Middle frontal gyrus (tissue), 1 donor: ENCODE measurements at regions not wholly inside any gene's neighbourhood (a gene's known extent, or its start where the extent isn't known, plus 50 kb on each side); places are given as distances from the start of the nearest gene placed in this dataset.

Source experiments
- DNase-seq: peaks from one replicate; pipeline ENCODE4 v3.0.0-alpha.2; 2015; ENCODE audit warnings: low spot score; ENCODE audit errors: extremely low spot score

- no peak for DNase-seq
Observed at GRCh38 chr14:97705976-97706375, 908.8 kb downstream of the VRK1 start.

DNA sequence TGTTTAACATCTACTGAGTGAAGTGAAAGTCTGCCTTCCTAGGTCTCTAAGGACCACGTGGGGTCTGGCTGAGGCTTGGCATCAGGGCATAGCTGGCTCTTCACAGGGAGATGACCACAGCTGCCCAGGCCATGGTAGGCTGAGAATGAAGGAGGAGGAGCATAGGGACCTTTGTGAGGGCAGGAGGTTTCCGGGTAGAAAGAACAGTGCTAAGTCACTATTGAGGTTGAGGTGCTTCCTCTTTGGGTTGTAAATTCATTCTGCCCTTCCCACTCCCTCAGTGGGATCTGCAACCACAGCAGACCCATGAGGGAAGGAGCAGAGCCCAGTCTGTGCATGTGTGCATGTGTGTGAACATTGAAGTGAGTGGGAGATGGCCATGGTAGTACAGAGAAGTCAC, 909.6 kb downstream of the VRK1 start:
- DNase-seq: no peak

DNA sequence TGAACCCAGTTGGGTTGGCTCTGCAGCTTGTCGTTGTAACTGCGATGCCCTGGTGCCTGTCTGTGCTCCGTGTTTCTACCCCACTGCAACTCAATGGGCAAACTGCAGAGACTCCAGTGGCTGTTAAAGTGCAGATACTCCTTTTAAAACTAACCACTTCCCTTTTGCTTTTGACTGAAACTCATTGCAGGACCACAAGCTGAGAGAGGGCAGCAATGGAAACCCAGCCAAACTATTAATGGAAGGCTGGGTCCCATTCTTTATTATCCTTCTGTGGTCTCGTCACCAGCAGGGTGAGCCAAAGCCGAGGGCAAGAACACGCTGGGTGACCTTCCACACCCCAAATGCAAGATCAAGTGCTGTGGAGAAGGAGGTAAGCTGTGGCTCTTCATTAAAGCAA, 910.4 kb downstream of the VRK1 start:
- no peak for DNase-seq

GRCh38 chr14:97709552-97709951, 912.4 kb downstream of the VRK1 start:
- no peak for DNase-seq

- DNase-seq: no peak
Observed at GRCh38 chr14:97710726-97711125, 913.5 kb downstream of the VRK1 start.

DNA sequence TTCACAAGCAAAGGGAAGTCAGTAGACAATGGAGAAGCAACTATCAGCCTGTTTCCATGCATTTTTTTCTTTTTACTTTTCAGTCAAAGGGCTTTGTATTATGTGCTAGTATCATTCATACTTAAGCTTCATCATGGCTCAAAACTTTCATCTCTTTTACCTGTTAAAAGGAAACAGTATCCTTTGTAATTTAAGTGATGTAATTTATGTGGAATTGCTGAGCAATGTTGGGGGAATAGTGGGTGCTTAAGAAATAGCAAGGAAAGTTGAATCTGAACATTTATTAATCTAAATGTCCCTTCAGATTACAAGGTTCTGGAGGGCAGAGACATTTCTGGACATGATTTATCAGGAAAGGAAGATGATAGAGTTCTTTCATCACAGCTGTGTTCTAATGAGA, 915.3 kb downstream of the VRK1 start:
- DNase-seq: no peak

DNA sequence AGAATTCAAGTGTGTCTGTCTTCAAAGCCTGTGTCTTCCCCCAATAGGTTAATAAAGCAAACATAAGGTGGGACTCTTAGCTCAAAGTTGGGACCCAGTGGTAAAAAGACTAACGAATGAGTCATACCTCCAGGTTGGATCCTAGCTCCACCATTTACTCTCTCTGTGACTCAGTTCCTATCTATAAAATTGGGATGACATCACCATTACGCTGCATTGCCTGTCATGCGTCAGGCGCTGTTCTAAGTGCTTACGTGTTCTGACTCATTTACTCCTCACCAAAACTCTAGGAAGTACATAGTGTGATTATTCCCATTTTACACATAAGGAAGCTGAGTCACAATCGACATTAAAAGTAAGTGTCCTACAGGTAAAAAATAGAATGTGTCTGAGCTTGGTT, 915.8 kb downstream of the VRK1 start:
- no peak for DNase-seq

DNA sequence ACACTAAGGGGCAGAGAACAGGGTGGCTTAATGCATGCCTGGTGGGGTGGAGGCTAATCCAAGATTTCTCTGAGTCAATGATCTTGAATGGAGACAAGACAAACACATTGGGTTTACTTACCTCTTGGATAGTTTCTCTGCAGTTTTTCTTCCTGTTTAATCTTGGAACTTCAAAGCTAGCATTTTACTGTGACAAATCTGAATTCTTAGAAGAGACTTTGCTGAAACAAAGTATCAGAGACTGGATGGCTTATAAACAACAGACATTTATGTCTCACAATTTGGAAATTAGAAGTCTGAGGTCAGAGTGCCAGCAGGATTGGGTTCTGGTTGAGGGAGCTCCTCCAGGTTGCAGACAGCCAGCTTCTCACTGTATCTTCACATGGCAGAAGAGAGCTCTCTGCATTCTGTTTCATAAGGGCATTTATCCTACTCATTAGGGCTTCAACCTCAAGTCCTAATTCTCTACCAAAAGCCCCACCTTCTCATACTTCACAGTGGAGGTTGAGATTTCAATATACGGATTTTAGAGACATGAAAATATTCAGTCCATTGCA, 921.8 kb downstream of the VRK1 start:
- DNase-seq: no peak

GRCh38 chr14:97719931-97720330, 922.7 kb downstream of the VRK1 start:
- no peak for DNase-seq

GRCh38 chr14:97723351-97723750, 926.2 kb downstream of the VRK1 start:
- DNase-seq: no peak

DNA sequence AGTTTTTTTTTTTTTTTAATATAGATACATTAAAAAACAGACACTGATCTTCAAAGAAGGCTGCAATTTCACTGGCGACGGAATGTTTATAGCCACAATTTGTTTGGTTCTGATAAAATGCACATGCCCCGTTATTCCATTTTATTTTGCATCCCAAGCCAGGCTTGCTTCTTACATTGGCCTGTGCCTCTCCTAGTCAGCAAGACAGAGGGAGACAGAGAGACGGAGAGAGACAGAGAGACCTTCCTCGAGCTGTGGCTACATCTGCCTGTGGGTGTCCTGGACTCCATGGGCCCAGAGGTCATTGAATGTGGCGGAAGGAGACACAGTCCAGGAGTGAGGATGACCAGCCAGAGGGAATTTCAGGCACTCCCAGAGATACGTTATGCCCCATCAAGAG, 926.6 kb downstream of the VRK1 start:
- no peak for DNase-seq

- DNase-seq: no peak
Observed at GRCh38 chr14:97724265-97724731, 927.1 kb downstream of the VRK1 start.

- DNase-seq: no peak
Observed at GRCh38 chr14:97726676-97727075, 929.5 kb downstream of the VRK1 start.

- no peak for DNase-seq
Observed at GRCh38 chr14:97730706-97731105, 933.5 kb downstream of the VRK1 start.

- no peak for DNase-seq
Observed at GRCh38 chr14:97731800-97732199, 934.6 kb downstream of the VRK1 start.

GRCh38 chr14:97747316-97747715, 950.1 kb downstream of the VRK1 start:
- no peak for DNase-seq

- DNase-seq: no peak
Observed at GRCh38 chr14:97748616-97749015, 951.4 kb downstream of the VRK1 start.

DNA sequence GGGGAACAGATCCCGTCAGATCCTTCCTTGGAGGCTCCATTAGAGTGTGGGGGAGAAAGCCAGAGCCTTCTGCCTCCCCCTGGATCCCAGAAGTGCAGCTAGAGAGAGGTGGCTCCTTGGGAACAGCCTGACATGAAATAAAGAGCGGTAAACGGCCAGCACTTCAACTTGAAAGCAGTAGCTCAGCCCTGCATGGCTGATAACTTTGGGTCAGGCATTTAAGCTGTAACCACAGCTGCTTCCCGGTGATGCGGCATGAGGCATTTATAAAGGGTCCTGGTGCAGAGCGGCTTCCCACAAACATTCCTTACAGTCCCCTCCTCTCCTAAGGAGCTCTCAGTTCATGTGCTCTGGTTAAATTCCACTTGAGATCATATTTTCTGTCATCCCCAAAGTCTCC, 960.3 kb downstream of the VRK1 start:
- no peak for DNase-seq

DNA sequence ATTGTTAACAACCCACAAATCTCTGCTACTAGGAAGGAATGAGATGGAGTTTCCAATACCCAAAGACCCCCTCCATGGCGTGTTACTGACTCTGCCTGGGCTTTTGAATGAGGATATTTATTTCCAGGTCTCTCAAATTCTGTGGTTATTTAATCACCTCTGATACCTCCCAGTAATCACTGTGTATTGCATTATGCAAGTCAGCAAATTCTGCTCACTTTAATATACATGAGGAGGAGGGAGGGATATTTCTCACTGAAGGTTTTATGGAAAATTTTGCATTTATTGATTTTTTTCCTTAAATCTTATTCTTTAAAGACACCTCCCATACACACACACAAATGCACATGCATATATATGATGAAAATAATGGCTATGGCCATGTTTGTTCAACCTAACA, 962.9 kb downstream of the VRK1 start:
- DNase-seq: no peak

GRCh38 chr14:97762386-97762785, 965.2 kb downstream of the VRK1 start:
- no peak for DNase-seq

GRCh38 chr14:97771340-97772045, 974.3 kb downstream of the VRK1 start:
- no peak for DNase-seq

DNA sequence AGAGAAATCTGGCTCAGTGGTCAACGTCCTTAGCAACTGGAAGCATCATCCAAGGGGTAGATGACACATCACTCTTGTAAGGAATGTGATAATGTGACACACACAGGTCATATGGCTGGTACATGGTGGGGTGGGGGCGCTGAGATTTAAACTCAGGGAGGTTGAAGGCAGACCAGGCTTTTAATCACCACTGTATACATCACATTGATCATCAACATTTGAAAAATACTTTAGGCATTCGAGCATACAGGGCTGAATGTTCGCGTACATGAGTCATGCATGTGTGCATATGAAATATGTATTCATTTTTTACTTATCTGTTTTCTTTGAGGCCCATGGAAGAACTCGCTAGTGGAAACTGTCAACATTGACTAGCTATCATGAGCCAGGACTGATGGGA, 976.4 kb downstream of the VRK1 start:
- DNase-seq: no peak

DNA sequence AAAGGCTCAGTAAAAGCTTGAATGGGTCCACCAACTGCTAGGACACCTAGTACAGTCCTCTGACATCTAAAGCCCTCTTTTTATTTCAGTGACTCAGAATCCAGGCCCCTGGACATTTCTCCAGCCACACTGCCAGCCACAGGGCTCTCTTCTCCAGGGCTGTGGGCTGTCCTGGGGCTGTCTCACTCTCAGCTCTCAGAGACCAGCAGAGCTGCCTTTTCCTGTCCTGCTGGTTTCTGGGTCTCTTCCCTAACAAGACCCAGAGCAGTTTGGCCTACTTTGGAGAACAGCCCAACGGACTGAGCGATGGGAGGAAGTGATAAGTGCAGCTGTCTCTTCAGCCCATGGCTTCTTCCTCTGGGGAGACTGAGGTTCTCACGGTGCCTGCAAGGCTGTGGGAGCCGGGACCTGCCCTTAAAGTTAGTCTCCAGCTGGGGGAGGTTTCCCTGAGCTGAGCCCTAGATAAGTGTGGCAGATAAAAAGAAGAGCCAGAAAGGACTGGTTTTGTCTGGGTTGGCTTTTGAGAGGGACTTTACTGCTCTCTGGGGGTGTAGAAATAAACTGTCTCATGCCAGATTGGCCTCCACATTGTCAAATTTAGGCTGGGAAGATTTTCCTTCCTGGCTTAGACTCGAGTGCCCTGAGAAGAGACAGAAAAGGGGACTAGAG, 979.8 kb downstream of the VRK1 start:
- DNase-seq: no peak
